DOHH2 (cell line): ENCODE measurements at regions not wholly inside any gene's neighbourhood (a gene's known extent, or its start where the extent isn't known, plus 50 kb on each side); places are given as distances from the start of the nearest gene placed in this dataset.

Source experiments
- EZH2phosphoT487 ChIP-seq: fragments of 200-600 bp; sonication (generic); IDR thresholded peaks from 2 replicates; pipeline ENCODE4 v1.6.1; 2017; ENCODE audit warnings: borderline replicate concordance, mild to moderate bottlenecking, antibody characterized with exemption, low read length, moderate library complexity, mixed read lengths
- TF ChIP-seq, protein P1 (sequence below): fragments of 200-600 bp; sonication (generic); IDR thresholded peaks from one replicate; pipeline ENCODE4 v1.5.1; 2014; ENCODE audit warnings: antibody characterized with exemption, mild to moderate bottlenecking, low read depth, low read length; ENCODE audit not compliant: poor library complexity, severe bottlenecking

DNA sequence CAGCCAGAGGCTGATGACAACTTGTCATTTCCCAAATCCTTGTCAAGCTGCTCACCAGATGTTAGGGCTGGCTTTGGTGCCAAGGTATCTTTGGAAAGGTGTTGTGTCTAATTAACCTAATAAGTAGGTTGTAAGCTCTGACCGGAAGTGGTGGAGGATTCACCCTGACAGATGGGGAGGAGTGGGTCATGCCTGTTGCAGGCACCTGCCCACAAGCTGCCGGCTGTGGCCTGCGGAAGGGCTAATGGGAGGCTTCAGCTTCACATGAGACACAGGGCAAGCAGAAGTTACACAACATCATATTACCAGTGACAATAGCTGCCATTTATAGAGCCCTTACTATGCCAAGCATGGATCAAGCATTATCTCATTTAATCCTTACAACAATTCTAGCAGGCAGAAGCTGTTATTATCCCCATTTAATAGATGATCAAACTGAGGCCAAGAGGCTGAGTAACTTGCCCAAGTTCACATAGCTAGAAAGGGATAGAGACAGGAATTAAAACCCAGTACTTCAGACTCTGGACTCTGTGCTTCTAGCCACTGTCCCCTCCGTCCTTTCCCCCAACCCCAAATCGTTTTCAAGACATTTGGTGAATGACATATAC, 63.1 kb upstream of the DUSP5 start:
- TF ChIP-seq, protein P1, sequence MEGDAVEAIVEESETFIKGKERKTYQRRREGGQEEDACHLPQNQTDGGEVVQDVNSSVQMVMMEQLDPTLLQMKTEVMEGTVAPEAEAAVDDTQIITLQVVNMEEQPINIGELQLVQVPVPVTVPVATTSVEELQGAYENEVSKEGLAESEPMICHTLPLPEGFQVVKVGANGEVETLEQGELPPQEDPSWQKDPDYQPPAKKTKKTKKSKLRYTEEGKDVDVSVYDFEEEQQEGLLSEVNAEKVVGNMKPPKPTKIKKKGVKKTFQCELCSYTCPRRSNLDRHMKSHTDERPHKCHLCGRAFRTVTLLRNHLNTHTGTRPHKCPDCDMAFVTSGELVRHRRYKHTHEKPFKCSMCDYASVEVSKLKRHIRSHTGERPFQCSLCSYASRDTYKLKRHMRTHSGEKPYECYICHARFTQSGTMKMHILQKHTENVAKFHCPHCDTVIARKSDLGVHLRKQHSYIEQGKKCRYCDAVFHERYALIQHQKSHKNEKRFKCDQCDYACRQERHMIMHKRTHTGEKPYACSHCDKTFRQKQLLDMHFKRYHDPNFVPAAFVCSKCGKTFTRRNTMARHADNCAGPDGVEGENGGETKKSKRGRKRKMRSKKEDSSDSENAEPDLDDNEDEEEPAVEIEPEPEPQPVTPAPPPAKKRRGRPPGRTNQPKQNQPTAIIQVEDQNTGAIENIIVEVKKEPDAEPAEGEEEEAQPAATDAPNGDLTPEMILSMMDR = no peak
- TF ChIP-seq EZH2phosphoT487 = no peak
